NCI-H446 (cell line): ENCODE measurements at regions not wholly inside any gene's neighbourhood (a gene's known extent, or its start where the extent isn't known, plus 50 kb on each side); places are given as distances from the start of the nearest gene placed in this dataset.

Source experiments
- DNase-seq, 2 experiments: peaks; one replicate each; lab custom pipeline; 2025; lab: John Stamatoyannopoulos, UW

DNA sequence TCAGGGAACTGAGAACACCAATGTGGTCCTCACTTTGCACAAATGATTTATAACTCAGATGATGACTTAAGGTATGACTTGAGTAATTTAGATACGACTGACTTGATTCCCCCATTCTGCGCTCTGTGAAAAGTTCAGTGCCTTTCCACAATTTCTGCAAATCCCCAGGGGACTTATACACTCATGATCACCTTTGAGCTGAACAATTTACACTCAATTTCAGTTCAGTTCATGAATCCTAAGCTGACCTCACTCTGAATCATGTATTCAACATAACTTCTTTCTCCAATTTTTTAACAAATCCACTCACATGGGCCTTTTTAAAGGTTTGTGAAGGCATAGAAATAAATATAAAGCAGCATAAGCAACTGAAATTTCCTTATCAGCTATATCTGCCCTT, 274.2 kb downstream of the FAM76B start:
- DNase-seq = no peak

GRCh38 chr11:95514416-95515110, 275.0 kb downstream of the FAM76B start:
- DNase-seq = no peak

DNA sequence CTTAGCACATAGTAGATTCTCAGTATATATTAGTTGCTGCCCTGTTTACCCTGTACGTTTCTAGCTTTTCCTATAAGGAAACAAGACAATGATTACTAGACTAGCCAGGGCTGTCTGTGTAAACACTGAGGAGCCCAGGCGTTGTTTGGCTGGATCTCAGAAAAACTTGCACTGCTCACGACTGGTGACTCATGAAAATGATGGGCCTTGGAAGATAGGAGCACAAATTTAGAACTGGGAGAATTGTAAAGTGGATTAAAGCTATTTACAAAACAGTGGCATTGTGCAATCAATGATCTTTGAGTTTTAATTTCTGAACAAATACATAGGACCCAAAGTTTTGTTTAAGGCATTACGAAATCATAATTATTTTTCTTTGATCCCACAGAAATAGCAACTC, 276.9 kb downstream of the FAM76B start:
- peak; percentile 75 to 83 for DNase-seq

DNA sequence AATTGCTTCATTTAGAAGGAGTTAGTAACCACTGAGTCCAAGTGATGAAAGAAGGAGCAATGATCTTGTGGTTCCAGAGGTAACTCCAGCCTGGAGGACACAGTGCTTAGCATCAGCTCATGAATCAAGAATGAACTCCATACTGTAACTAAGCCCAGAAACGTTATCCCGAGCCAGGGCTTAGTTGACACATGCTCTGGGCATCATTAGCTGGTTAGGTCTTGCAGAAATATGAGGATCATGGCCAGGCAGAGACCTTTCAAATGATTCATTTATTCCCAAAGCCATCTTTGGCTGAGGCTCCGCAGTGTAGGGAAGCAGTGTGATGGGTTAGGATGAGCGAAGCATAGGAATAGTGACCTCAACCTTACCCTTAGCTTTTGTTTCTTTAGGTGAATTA, 277.4 kb downstream of the FAM76B start:
- DNase-seq = peak; percentile 35 to 82

- no peak for DNase-seq
These were observed 277.4 kb upstream of the SESN3 start for GRCh38 chr11:95508219-95508890.

DNA sequence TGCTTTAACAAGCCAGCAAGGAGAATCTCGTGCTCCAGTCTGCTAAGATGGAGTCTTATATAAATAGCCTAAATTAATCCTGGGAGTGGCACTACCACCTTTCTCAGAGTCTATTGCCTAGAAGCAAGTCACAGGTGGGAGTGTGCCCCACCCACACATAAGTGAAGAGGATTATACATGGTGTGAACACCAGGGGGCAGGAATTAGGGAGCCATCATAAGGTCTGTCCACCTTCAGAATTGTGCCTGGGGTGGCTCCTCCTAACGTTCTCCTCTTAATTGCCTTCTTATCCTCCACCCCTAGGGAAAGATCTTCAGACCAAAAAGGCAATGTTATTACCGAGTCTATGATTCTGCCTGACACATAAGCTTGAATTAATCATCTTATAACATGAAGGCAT, 276.8 kb upstream of the SESN3 start:
- no peak for DNase-seq

GRCh38 chr11:95506777-95507176, 275.8 kb upstream of the SESN3 start:
- no peak for DNase-seq

- no peak for DNase-seq
These were observed 275.0 kb upstream of the SESN3 start for GRCh38 chr11:95505927-95506426.

GRCh38 chr11:95503047-95503446, 272.0 kb upstream of the SESN3 start:
- peak; percentile 47 to 90 for DNase-seq

DNA sequence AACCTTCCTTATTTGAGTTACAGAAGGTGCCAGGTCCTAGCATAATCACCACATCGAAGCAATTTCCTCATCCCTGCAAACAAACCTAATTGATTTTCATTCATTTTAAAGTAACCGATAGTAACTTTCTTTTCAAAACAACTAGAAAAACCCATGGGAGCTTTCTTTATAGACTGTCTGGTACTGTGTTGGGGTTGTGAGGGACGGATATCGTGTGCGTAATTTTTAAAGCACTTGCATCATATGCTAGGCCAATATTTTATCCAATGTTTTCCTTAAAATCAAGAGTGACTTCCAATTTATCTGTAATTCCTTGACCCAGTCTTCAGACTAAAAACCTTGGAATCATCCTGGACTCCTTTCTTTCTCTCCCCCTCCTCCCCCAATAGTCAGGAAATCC, 271.5 kb upstream of the SESN3 start:
- no peak for DNase-seq

DNA sequence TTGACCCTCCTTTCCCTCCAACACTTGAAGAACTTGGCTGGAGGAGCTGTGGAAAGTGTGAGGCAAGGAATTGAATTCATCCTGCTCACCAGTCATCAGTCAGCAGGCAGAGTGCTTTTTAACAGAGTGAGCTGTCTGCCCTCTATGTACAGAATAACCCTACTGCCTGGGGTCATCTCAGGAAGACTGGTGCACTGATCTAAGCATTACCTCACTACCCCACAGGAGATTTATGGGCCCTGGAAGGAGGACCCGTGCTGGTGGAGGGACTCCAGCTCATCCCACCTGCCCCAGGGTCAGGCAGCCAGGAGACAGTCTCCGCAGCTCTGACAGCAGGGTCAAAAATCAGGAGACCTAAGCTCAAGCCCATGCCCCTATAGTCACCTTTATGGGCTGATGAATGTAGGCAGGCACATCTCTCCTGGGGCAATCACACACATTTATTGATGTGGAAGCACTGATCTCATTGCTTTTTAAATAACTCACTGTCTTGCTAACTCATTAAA, 270.8 kb upstream of the SESN3 start:
- no peak for DNase-seq

- DNase-seq = no peak
These were observed 269.5 kb upstream of the SESN3 start for GRCh38 chr11:95500466-95500865.

GRCh38 chr11:95499516-95500135, 268.6 kb upstream of the SESN3 start:
- no peak for DNase-seq

- DNase-seq = no peak
These were observed 267.9 kb upstream of the SESN3 start for GRCh38 chr11:95498722-95499425.

DNA sequence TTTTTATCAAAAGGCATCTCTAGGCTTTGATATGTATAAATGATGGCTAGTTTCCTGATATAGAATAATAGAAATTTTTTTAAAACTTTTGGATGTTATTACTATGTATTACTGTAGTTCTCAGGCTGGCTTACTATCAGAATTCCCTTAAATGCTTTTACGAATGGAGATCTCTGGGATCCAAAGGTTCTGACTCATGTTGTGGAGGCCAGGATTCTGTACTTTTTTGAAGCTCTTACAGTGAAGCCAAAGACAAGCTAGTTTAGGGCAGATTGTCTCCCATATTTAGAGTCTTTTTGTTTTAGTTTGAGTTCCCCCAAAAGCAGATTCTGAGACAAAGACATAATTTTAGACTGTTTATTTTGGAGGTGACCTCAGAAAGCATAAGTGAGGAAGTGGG, 265.9 kb upstream of the SESN3 start:
- no peak for DNase-seq

DNA sequence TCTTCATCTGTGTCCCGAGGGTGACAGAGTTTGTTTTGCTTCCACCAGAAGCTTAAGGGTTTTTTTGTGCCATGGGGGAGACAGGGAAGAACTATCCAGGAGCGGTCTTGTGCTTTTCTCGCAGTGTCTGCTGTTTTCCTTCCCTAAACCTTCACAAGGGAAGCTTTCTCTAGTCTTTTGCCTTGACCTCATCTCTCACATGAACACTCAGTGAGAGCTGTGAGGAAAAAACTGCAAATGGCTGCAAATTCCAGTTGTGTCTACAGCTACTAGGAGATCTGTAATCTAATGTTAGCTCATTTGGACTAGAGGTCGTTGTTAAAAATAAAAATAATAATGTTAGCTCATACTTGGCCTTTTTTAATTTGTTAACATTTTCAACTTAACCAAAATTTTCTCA, 264.7 kb upstream of the SESN3 start:
- DNase-seq = no peak

GRCh38 chr11:95494856-95495255, 263.9 kb upstream of the SESN3 start:
- DNase-seq = no peak

DNA sequence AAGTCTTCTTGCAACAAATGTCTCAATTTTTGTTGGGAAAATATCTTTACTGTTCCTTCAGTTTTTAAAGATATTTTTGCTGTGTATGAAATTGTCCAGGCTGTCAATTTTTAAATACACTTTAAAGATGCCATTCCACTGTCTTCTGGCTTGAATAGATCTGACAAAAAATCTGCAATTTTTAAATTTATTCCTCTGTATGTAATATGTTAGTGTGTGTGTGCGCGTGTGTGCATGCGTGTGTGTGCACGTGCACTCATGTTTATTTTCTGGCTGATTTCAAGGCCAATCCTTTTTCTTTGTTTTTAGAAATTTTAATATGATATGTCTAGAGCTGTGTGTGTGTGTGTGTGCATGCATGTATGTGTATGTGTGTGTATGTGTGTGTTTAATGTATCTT, 263.2 kb upstream of the SESN3 start:
- no peak for DNase-seq

DNA sequence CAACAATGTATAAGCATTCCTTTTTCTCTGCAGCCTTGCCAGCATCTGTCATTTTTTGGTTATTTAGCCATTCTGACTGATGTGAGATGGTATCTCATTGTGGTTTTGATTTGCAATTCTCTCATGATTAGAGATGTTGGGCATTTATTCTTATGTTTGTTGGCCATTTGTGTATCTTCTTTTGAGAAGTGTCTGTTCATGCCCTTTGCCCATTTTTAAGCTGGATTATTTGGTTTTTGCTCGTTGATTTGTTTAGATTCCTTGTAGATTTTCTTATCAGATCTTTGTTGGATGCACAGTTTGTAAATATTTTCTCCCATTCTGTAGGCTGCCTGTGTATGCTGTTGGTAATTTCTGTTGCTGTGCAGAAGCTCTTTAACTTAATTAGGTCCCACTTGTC, 259.6 kb upstream of the SESN3 start:
- DNase-seq = no peak

GRCh38 chr11:95487938-95488337, 256.9 kb upstream of the SESN3 start:
- no peak for DNase-seq

DNA sequence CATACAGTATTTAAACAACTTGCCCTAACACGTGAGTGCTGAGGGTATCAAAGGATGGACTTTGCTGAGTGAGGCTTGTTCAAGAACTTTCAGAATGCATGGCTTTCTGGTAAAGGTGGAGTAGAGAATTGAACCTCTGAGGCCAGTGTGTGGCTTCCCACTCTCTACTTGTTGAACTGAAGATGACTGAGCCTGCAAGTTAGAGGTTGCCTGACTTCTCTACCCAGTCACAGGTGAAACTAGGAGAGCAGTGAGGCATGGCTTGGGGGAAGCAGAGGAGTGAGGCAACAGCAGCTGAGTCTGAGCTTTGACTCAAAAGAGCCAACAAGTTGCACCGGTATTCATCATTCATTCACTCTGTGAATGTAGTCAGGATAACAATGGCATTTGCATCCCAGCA, 256.4 kb upstream of the SESN3 start:
- no peak for DNase-seq

DNA sequence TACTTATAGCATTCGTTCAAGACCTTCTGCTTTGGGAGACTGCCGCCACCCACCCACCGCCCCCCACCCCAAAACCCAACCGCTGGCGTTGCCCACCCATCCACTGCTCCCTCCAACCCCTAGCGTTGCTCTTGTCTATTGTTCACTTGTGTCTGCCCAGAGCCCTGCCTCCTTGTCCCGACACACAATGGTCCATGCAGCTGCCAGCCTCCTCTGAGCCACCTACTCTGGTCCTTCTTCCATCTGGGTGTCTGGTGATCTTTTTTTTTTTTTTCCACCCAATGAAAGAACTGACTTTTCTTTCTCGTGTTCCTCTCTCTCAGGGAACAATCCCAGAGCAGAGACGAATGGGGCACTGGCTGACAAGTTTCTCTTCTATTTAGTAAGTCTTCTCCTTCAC, 256.0 kb upstream of the SESN3 start:
- no peak for DNase-seq
